ENCODE measurements at regions not wholly inside any gene's neighbourhood (a gene's known extent, or its start where the extent isn't known, plus 50 kb on each side); places are given as distances from the start of the nearest gene placed in this dataset.
A peak's percentile ranks its signal among the peaks of the same experiment; 100 is the strongest.

- no peak for DNase-seq
These were observed 191.2 kb upstream of the ZEB2 start for GRCh38 chr2:144711084-144711483.

GRCh38 chr2:144708626-144709025 is 188.7 kb upstream of the ZEB2 start:
- no peak for DNase-seq

- peak; percentile 38 for DNase-seq
These were observed 187.9 kb upstream of the ZEB2 start for GRCh38 chr2:144707736-144708326.

- DNase-seq: no peak
These were observed 186.7 kb upstream of the ZEB2 start for GRCh38 chr2:144706647-144707046.

- peak; percentile 49 for DNase-seq
These were observed 185.7 kb upstream of the ZEB2 start for GRCh38 chr2:144705328-144706245.

- DNase-seq: no peak
These were observed 184.8 kb upstream of the ZEB2 start for GRCh38 chr2:144704709-144705095.

GRCh38 chr2:144703852-144704708 is 184.2 kb upstream of the ZEB2 start:
- peak; percentile 70 for DNase-seq

- no peak for DNase-seq
These were observed 182.1 kb upstream of the ZEB2 start for GRCh38 chr2:144702051-144702450.

- DNase-seq: no peak
These were observed 181.3 kb upstream of the ZEB2 start for GRCh38 chr2:144701259-144701658.

- no peak for DNase-seq
These were observed 178.2 kb upstream of the ZEB2 start for GRCh38 chr2:144698156-144698555.

GRCh38 chr2:144695657-144696056 is 175.7 kb upstream of the ZEB2 start:
- DNase-seq: no peak

- DNase-seq: no peak
These were observed 174.5 kb upstream of the ZEB2 start for GRCh38 chr2:144694456-144694855.

- no peak for DNase-seq
These were observed 173.3 kb upstream of the ZEB2 start for GRCh38 chr2:144693179-144693578.

- DNase-seq: no peak
These were observed 172.7 kb upstream of the ZEB2 start for GRCh38 chr2:144692661-144693060.

- DNase-seq: no peak
These were observed 170.9 kb upstream of the ZEB2 start for GRCh38 chr2:144690771-144691170.

- DNase-seq: no peak
These were observed 166.7 kb upstream of the ZEB2 start for GRCh38 chr2:144686518-144687215.

- DNase-seq: no peak
These were observed 164.0 kb upstream of the ZEB2 start for GRCh38 chr2:144683966-144684365.

GRCh38 chr2:144683107-144683753 is 163.3 kb upstream of the ZEB2 start:
- DNase-seq: no peak

GRCh38 chr2:144682248-144682647 is 162.3 kb upstream of the ZEB2 start:
- no peak for DNase-seq

GRCh38 chr2:144681389-144681788 is 161.5 kb upstream of the ZEB2 start:
- no peak for DNase-seq

GRCh38 chr2:144679942-144680341 is 160.0 kb upstream of the ZEB2 start:
- DNase-seq: no peak

- no peak for DNase-seq
These were observed 158.8 kb upstream of the ZEB2 start for GRCh38 chr2:144678736-144679135.
